PFSK-1 (cell line): ENCODE measurements at regions not wholly inside any gene's neighbourhood (a gene's known extent, or its start where the extent isn't known, plus 50 kb on each side); places are given as distances from the start of the nearest gene placed in this dataset.

Source experiments
- FOXP2 ChIP-seq: optimal IDR thresholded peaks from 2 replicates; pipeline ENCODE3; 2011; ENCODE audit warnings: borderline replicate concordance, control low read depth, inconsistent platforms; ENCODE audit not compliant: insufficient read depth; ENCODE audit errors: extremely low read length, extremely low read depth
- POLR2AphosphoS5 ChIP-seq: IDR thresholded peaks from 2 replicates; pipeline ENCODE4 v1.6.1; 2012; ENCODE audit warnings: low read depth, mild to moderate bottlenecking, control low read depth, low read length, moderate library complexity
- SIN3A ChIP-seq: IDR thresholded peaks from 2 replicates; pipeline ENCODE4 v1.6.1; 2012; ENCODE audit warnings: mild to moderate bottlenecking, low read length, moderate library complexity, borderline replicate concordance; ENCODE audit not compliant: insufficient read depth
- TAF1 ChIP-seq: IDR thresholded peaks from 2 replicates; pipeline ENCODE4 v1.6.1; 2012; ENCODE audit warnings: low read length, control low read depth, borderline replicate concordance; ENCODE audit not compliant: insufficient read depth
- TF ChIP-seq, protein P1 (sequence below), 2 experiments: IDR thresholded peaks; 2 replicates each; pipeline versions ENCODE4 v1.6.1 to v1.8.0; 2011 to 2012; ENCODE audit warnings: low read depth in 2 of 2, low read length in 2 of 2, control low read depth in 1 of 2, inconsistent platforms in 1 of 2, mild to moderate bottlenecking in 1 of 2, moderate library complexity in 1 of 2; ENCODE audit not compliant: insufficient read depth in 1 of 2

DNA sequence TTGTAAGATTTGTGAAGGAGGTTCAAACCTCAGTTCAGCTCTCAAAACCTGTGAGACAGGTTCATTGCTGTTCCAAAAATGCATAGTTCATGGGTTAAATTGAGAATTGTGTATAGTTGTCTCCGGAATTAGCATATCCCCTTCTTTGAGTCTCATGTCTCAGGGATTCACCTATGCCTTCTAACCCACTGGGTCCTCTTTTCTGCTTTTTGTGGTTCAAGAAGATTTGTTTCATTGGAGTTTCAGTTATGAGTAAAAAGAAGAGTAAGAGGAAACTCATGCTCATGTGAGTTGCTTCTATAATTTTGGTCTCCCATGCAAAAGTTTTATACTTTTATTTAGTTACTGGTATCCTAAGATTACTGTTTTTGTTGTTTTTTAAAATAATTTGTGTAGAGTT lies 1219.8 kb upstream of the ZEB2 start:
- TF ChIP-seq TAF1 (no peak), FOXP2 (no peak), SIN3A (no peak), POLR2AphosphoS5 (no peak)
- TF ChIP-seq, protein P1, sequence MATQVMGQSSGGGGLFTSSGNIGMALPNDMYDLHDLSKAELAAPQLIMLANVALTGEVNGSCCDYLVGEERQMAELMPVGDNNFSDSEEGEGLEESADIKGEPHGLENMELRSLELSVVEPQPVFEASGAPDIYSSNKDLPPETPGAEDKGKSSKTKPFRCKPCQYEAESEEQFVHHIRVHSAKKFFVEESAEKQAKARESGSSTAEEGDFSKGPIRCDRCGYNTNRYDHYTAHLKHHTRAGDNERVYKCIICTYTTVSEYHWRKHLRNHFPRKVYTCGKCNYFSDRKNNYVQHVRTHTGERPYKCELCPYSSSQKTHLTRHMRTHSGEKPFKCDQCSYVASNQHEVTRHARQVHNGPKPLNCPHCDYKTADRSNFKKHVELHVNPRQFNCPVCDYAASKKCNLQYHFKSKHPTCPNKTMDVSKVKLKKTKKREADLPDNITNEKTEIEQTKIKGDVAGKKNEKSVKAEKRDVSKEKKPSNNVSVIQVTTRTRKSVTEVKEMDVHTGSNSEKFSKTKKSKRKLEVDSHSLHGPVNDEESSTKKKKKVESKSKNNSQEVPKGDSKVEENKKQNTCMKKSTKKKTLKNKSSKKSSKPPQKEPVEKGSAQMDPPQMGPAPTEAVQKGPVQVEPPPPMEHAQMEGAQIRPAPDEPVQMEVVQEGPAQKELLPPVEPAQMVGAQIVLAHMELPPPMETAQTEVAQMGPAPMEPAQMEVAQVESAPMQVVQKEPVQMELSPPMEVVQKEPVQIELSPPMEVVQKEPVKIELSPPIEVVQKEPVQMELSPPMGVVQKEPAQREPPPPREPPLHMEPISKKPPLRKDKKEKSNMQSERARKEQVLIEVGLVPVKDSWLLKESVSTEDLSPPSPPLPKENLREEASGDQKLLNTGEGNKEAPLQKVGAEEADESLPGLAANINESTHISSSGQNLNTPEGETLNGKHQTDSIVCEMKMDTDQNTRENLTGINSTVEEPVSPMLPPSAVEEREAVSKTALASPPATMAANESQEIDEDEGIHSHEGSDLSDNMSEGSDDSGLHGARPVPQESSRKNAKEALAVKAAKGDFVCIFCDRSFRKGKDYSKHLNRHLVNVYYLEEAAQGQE (IDR thresholded peaks at IDR 0.05; ENCODE audit: insufficient read depth in 1 of 2, low read depth in 2 of 2, low read length in 2 of 2) = no peak

DNA sequence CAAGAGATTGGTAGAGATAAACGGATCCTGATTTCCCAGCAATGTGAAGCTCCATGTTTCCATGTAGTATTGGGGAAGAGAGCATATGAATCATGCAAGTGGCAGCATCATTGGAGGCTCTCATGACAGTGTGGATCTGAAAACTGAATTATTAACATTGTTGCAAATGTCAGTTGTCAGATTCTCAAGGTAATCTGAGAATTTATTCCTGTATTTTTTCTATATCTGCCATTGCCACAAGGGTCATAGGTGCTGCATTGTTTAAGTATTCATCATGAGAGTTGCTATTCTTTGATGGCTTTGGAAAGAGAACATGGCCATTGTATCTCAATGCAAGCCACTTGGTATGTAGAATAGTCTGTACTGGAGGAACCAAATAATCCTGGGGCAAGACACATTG lies 1217.0 kb upstream of the ZEB2 start:
- no peak for TF ChIP-seq FOXP2
- TF ChIP-seq TAF1 = no peak
- TF ChIP-seq, protein P1 (IDR thresholded peaks at IDR 0.05; ENCODE audit: insufficient read depth in 1 of 2, low read depth in 2 of 2, low read length in 2 of 2) = no peak

- TF ChIP-seq SIN3A (no peak), FOXP2 (no peak), TAF1 (no peak), POLR2AphosphoS5 (no peak)
- TF ChIP-seq, protein P1 (IDR thresholded peaks at IDR 0.05; ENCODE audit: insufficient read depth in 1 of 2, low read depth in 2 of 2, low read length in 2 of 2) = no peak
Measured at GRCh38 chr2:145731467-145731866, 1211.5 kb upstream of the ZEB2 start.

GRCh38 chr2:145729993-145730770 lies 1210.3 kb upstream of the ZEB2 start:
- no peak for TF ChIP-seq TAF1
- no peak for TF ChIP-seq FOXP2
- TF ChIP-seq SIN3A = no peak
- TF ChIP-seq POLR2AphosphoS5 = no peak
- TF ChIP-seq, protein P1 (IDR thresholded peaks at IDR 0.05; ENCODE audit: insufficient read depth in 1 of 2, low read depth in 2 of 2, low read length in 2 of 2) = no peak

DNA sequence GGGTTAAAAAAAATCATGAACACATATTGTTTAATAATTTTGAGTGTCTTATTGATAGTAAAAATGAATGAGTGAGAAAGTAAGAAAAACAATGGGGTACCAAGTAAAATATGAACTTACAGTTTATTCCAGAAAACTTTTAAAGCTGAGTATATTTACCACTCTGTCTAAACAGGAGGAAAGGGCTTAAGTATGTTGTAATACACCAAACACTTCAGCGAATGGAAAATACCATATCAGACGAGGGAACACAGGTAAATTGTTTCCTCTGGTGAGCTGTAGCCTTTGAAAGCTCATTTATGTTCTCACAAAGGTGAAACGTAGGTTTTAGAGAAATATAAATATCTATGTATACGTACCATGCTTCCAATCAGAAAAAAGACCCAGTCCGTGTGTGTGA lies 1209.6 kb upstream of the ZEB2 start:
- no peak for TF ChIP-seq FOXP2
- no peak for TF ChIP-seq POLR2AphosphoS5
- TF ChIP-seq, protein P1 (IDR thresholded peaks at IDR 0.05; ENCODE audit: insufficient read depth in 1 of 2, low read depth in 2 of 2, low read length in 2 of 2) = no peak
- no peak for TF ChIP-seq SIN3A
- no peak for TF ChIP-seq TAF1
